GM23338 (cell line): ENCODE measurements at regions not wholly inside any gene's neighbourhood (a gene's known extent, or its start where the extent isn't known, plus 50 kb on each side); places are given as distances from the start of the nearest gene placed in this dataset.

Experiments used
- ATAC-seq: fragments of 200-7000 bp; cut with Tn5 transposase; 3 replicates; pipeline ENCODE4 v1.9.1; 2020
- DNase-seq: peaks from one replicate; pipeline ENCODE4 v3.0.0-alpha.2; 2015; ENCODE audit warnings: low spot score
- H2AFZ ChIP-seq: fragments of 200-600 bp; sonication (generic); 2 replicates; pipeline ENCODE4 v1.8.0; 2016; ENCODE audit warnings: antibody characterized with exemption, mild to moderate bottlenecking, moderate library complexity
- H3F3A ChIP-seq: fragments of 200-600 bp; sonication (generic); replicated peaks from 2 replicates; pipeline ENCODE4 v1.8.0; 2017; ENCODE audit warnings: antibody characterized with exemption, mixed run types, low read depth
- H3K27ac ChIP-seq: fragments of 200-600 bp; sonication (generic); 2 replicates; pipeline ENCODE4 v1.6.1; 2016; ENCODE audit warnings: low read depth
- H3K27me3 ChIP-seq: fragments of 200-600 bp; sonication (generic); 2 replicates; pipeline ENCODE4 v1.8.0; 2016; ENCODE audit warnings: mild to moderate bottlenecking, mixed run types, moderate library complexity; ENCODE audit not compliant: insufficient read depth
- H3K36me3 ChIP-seq: fragments of 200-600 bp; sonication (generic); 2 replicates; pipeline ENCODE4 v1.8.0; 2016; ENCODE audit warnings: mild to moderate bottlenecking; ENCODE audit not compliant: insufficient read depth
- H3K4me1 ChIP-seq: fragments of 200-600 bp; sonication (generic); 2 replicates; pipeline ENCODE4 v1.8.0; 2016; ENCODE audit warnings: mild to moderate bottlenecking, moderate library complexity; ENCODE audit not compliant: insufficient read depth
- H3K4me2 ChIP-seq: fragments of 200-600 bp; sonication (generic); 2 replicates; pipeline ENCODE4 v1.7.1; 2017; ENCODE audit warnings: mixed run types
- H3K4me3 ChIP-seq: fragments of 200-600 bp; sonication (generic); 2 replicates; pipeline ENCODE4 v1.6.1; 2016; ENCODE audit warnings: mixed run types
- H3K79me2 ChIP-seq: fragments of 200-600 bp; sonication (generic); replicated peaks from 2 replicates; pipeline ENCODE4 v1.8.0; 2017; ENCODE audit warnings: mild to moderate bottlenecking; ENCODE audit not compliant: insufficient read depth
- H3K9me2 ChIP-seq: fragments of 200-600 bp; sonication (generic); 2 replicates; pipeline ENCODE4 v1.8.0; 2017; ENCODE audit not compliant: insufficient read depth
- H4K20me1 ChIP-seq: fragments of 200-600 bp; sonication (generic); replicated peaks from 2 replicates; pipeline ENCODE4 v1.8.0; 2017; ENCODE audit warnings: mild to moderate bottlenecking; ENCODE audit not compliant: insufficient read depth
- H3K27ac Mint-ChIP-seq: 2 replicates; pipeline ENCODE4 v1.8.0; 2020; ENCODE audit warnings: inconsistent platforms, mild to moderate bottlenecking, moderate library complexity, mixed read lengths
- H3K27me3 Mint-ChIP-seq: 3 replicates; pipeline ENCODE4 v1.8.0; 2022; ENCODE audit warnings: low read depth, mild to moderate bottlenecking, moderate library complexity, mixed read lengths, inconsistent platforms; ENCODE audit not compliant: insufficient read depth, poor library complexity
- H3K36me3 Mint-ChIP-seq: 3 replicates; pipeline ENCODE4 v1.8.0; 2021; ENCODE audit warnings: low read depth, mild to moderate bottlenecking, inconsistent platforms, moderate library complexity, mixed read lengths
- H3K4me1 Mint-ChIP-seq: 3 replicates; pipeline ENCODE4 v1.8.0; 2020; ENCODE audit warnings: mild to moderate bottlenecking, inconsistent platforms, mixed read lengths
- H3K4me3 Mint-ChIP-seq: 3 replicates; pipeline ENCODE4 v1.8.0; 2021; ENCODE audit warnings: moderate library complexity, mild to moderate bottlenecking, inconsistent platforms, mixed read lengths
- H3K9me3 Mint-ChIP-seq: 3 replicates; pipeline ENCODE4 v1.8.0; 2020; ENCODE audit warnings: moderate library complexity, mild to moderate bottlenecking, inconsistent platforms, mixed read lengths
- CREB1 ChIP-seq: fragments of 250-450 bp; sonication (Bioruptor Pico); IDR thresholded peaks from 2 replicates; pipeline ENCODE4 v1.5.0; 2020; ENCODE audit warnings: low read depth, mild to moderate bottlenecking, moderate library complexity
- ETS1 ChIP-seq: IDR thresholded peaks from 2 replicates; pipeline ENCODE4 v1.6.1; 2016; ENCODE audit warnings: antibody characterized with exemption
- EZH2phosphoT487 ChIP-seq: fragments of 200-600 bp; sonication (generic); IDR thresholded peaks from one replicate; pipeline ENCODE4 v1.8.1; 2018; ENCODE audit warnings: antibody characterized with exemption; ENCODE audit not compliant: unreplicated experiment
- NANOG ChIP-seq: IDR thresholded peaks from 2 replicates; pipeline ENCODE4 v1.6.1; 2016; ENCODE audit warnings: antibody characterized with exemption, borderline replicate concordance
- REST ChIP-seq: IDR thresholded peaks from one replicate; pipeline ENCODE4 v1.6.1; 2018; ENCODE audit warnings: antibody characterized with exemption; ENCODE audit not compliant: unreplicated experiment
- STAT1 ChIP-seq: IDR thresholded peaks from one replicate; pipeline ENCODE4 v1.6.1; 2016; ENCODE audit warnings: antibody characterized with exemption; ENCODE audit not compliant: unreplicated experiment
- ZNF114 ChIP-seq: fragments of 250-450 bp; sonication (Bioruptor Pico); IDR thresholded peaks from 2 replicates; pipeline ENCODE4 v1.5.0; 2020; ENCODE audit warnings: mild to moderate bottlenecking, moderate library complexity
- ZNF462 ChIP-seq: fragments of 250-450 bp; sonication (Bioruptor Pico); IDR thresholded peaks from 2 replicates; pipeline ENCODE4 v1.5.0; 2020; ENCODE audit warnings: mild to moderate bottlenecking, moderate library complexity

- H3K36me3 ChIP-seq = peaks cover 8% of the 10 kb centered on the region; the same call in 1 of the 2 replicates
- Mint-ChIP-seq H3K9me3 (peaks cover 56% of the 10 kb centered on the region), H3K36me3 (peaks cover 32% of the 10 kb centered on the region), H3K4me3 (no peak overlapping the region), H3K4me1 (no peaks in the 10 kb centered on the region), H3K27ac (no peak overlapping the region), H3K27me3 (peaks cover 15% of the 10 kb centered on the region)
- no peaks in the 10 kb centered on the region for H3K79me2 ChIP-seq
- H3K4me1 ChIP-seq = no peaks in the 10 kb centered on the region
- H4K20me1 ChIP-seq = no peaks in the 10 kb centered on the region
- no peak overlapping the region for H3K27ac ChIP-seq
- DNase-seq (no peak), ATAC-seq (no peak)
- TF ChIP-seq CREB1 (no peak), ETS1 (no peak), ZNF462 (CRISPR knock-in tag) (no peak), STAT1 (no peak), ZNF114 (CRISPR knock-in tag) (no peak), EZH2phosphoT487 (no peak)
- no peak overlapping the region for H3K4me3 ChIP-seq
- no peak overlapping the region for H3K4me2 ChIP-seq
- no peak overlapping the region for H2AFZ ChIP-seq
- H3K27me3 ChIP-seq = peaks cover 14% of the 10 kb centered on the region
- H3F3A ChIP-seq = no peaks in the 10 kb centered on the region
- no peaks in the 10 kb centered on the region for H3K9me2 ChIP-seq
These were observed 814.7 kb upstream of the SLIT2 start for GRCh38 chr4:19437008-19437407.

- TF ChIP-seq REST (no peak), NANOG (peak; percentile 94)
- no peaks in the 10 kb centered on the region; the same call in 1 of the 2 replicates for H3K9me2 ChIP-seq
- no peaks in the 10 kb centered on the region for H3K36me3 ChIP-seq
- no peaks in the 10 kb centered on the region for H3K79me2 ChIP-seq
- DNase-seq (peak; percentile 59), ATAC-seq (peak; percentile 65)
- peaks cover 60% of the 10 kb centered on the region for H3K27me3 Mint-ChIP-seq
- no peaks in the 10 kb centered on the region for H3K4me1 Mint-ChIP-seq
- no peaks in the 10 kb centered on the region for H3F3A ChIP-seq
- H3K9me3 Mint-ChIP-seq = peaks cover 55% of the 10 kb centered on the region
- H3K27ac ChIP-seq = no peak overlapping the region
- H3K4me3 ChIP-seq = no peak overlapping the region
- no peak overlapping the region for H3K4me3 Mint-ChIP-seq
- H2AFZ ChIP-seq = no peak overlapping the region
- no peak overlapping the region for H3K27ac Mint-ChIP-seq
- H3K36me3 Mint-ChIP-seq = peaks cover 23% of the 10 kb centered on the region; the same call in 2 of the 3 replicates
- no peaks in the 10 kb centered on the region for H3K4me1 ChIP-seq
- H3K4me2 ChIP-seq = no peak overlapping the region
- H3K27me3 ChIP-seq = peaks cover 83% of the 10 kb centered on the region
- H4K20me1 ChIP-seq = no peaks in the 10 kb centered on the region
These were observed 822.0 kb upstream of the SLIT2 start for GRCh38 chr4:19429684-19430083.
